ENCODE measurements at regions not wholly inside any gene's neighbourhood (a gene's known extent, or its start where the extent isn't known, plus 50 kb on each side); places are given as distances from the start of the nearest gene placed in this dataset.

DNA sequence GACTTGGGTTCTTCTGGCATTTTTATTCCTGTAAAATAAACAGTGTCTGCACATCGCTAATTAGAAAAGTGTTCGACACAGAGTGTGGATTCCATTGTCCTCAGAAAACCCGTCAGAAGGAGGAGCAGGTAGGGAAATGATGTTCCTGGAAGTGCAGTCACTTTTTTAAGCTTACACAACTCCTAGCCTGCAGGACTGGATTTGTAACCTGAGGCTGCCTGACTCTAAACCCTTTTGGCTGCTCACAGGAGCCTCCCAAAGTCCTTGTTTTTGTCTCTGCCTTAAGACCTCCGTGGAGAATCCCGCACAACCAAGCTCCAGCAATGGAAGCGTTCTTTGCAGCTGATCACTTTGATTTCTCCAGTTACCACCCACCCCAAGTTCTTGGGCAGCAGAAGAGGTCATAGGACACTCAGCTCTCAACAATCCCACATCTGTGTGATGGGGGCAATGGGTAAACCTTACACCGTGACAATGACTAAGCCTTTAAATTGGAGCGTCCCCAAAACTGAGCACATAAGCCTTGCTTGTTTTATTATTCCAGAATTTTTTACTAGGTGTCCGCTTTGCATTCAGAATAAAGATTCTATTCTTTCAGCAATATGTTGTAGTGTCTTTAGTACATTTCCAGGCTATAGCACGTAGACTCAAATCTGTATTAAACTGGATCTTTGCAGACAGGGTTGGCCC, 227.9 kb downstream of the TBXT start:
- 81% methylated on average over 10 of the region's 10 CpGs for WGBS
- Histone ChIP-seq H3K4me3 (no peak overlapping the region), H3K36me3 (no peaks in the 10 kb centered on the region), H3K27ac (replicated peaks in 1 of 4) (no peak overlapping the region), H3K4me1 (no peaks in the 10 kb centered on the region), H3K9me3 (no peaks in the 10 kb centered on the region), H3K27me3 (no peaks in the 10 kb centered on the region)
- intact Hi-C loops (cut with DNase I), result no loop called here
- DNase-seq (ENCODE audit: extremely low spot score), result no peak
- no peak for TF ChIP-seq POLR2AphosphoS5 (IDR thresholded peaks at IDR 0.05)
- TF ChIP-seq, protein P1, sequence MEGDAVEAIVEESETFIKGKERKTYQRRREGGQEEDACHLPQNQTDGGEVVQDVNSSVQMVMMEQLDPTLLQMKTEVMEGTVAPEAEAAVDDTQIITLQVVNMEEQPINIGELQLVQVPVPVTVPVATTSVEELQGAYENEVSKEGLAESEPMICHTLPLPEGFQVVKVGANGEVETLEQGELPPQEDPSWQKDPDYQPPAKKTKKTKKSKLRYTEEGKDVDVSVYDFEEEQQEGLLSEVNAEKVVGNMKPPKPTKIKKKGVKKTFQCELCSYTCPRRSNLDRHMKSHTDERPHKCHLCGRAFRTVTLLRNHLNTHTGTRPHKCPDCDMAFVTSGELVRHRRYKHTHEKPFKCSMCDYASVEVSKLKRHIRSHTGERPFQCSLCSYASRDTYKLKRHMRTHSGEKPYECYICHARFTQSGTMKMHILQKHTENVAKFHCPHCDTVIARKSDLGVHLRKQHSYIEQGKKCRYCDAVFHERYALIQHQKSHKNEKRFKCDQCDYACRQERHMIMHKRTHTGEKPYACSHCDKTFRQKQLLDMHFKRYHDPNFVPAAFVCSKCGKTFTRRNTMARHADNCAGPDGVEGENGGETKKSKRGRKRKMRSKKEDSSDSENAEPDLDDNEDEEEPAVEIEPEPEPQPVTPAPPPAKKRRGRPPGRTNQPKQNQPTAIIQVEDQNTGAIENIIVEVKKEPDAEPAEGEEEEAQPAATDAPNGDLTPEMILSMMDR (IDR thresholded peaks at IDR 0.05), result no peak
- TF ChIP-seq POLR2A (IDR thresholded peaks at IDR 0.05; ENCODE audit: low read depth), result no peak
- no peak for TF ChIP-seq EP300 (IDR thresholded peaks at IDR 0.05)

DNA sequence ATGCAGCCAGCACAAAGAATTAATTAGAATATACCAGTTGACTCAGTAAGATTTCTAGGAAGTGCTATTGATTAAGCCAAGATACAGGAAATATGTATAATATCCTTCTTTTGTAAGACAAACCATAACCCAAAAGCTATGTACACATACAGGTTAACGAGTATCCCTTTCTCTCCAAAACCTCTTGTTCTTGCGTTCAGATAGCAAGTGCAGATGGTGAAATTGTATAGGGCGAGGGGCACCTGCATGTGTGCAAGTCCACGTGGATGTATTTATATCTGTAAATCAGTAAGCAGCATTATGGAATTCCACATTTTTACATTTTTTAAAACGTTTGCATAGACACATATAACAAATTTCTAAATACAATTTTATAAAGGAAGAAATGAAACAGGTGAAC, 228.6 kb downstream of the TBXT start:
- no peak for DNase-seq (ENCODE audit: extremely low spot score)
- intact Hi-C loops (cut with DNase I), result no loop called here
- no peak for TF ChIP-seq EP300 (IDR thresholded peaks at IDR 0.05)
- no peak for TF ChIP-seq POLR2A (IDR thresholded peaks at IDR 0.05; ENCODE audit: low read depth)
- TF ChIP-seq POLR2AphosphoS5 (IDR thresholded peaks at IDR 0.05), result no peak
- TF ChIP-seq, protein P1 (IDR thresholded peaks at IDR 0.05), result no peak

DNA sequence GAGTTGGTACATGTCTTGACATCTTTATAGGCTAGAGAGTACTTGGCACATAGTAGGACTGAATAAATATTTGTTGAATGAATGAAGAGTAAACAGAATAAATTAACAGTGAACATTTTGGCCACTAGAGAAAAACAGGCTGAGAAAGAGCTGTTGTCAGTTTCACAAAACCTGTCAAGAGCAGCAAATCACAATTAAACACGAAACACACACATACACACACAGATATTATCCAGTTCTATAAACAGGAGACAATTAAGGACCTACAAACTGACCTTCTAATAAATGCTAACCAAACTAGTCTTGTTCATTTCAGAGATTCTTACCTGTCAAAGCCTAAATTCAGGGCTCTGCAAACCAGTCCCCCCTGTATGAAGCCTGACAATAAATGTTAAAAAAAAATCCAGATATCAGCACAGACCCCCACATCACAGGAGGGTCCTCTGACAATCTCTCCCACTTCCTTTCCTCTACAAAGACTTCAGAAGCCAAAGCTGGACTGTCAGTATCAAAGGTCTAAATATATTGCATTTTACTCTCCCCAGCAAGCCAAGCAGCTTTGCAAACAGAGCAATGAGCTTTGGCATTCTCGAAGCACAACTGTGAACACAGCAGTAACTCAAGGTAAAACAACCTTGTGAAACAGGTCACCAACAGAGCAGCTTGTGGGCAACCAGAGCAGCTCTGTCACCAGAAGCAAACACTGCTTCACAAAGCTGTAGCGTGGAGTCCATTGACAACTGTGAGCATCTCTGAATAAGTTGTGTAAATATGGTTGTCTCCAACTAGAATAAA, 229.9 kb downstream of the TBXT start:
- Histone ChIP-seq H3K36me3 (no peaks in the 10 kb centered on the region), H3K4me3 (no peak overlapping the region), H3K27ac (replicated peaks in 1 of 4) (no peak overlapping the region), H3K9me3 (no peaks in the 10 kb centered on the region), H3K4me1 (no peaks in the 10 kb centered on the region), H3K27me3 (no peaks in the 10 kb centered on the region)
- WGBS, result 85% methylated on average over 3 of the region's 3 CpGs
- intact Hi-C loops (cut with DNase I), result no loop called here
- TF ChIP-seq POLR2A (IDR thresholded peaks at IDR 0.05; ENCODE audit: low read depth) (no peak), EP300 (IDR thresholded peaks at IDR 0.05) (no peak)
- DNase-seq (ENCODE audit: extremely low spot score), result no peak

More for the DNA sequence above, 228.6 kb downstream of the TBXT start:
- no peak overlapping the region for H3K27ac ChIP-seq (replicated peaks in 1 of 4)
- no peak overlapping the region for H3K4me3 ChIP-seq
- no peaks in the 10 kb centered on the region for H3K36me3 ChIP-seq
- no peaks in the 10 kb centered on the region for H3K4me1 ChIP-seq
- H3K9me3 ChIP-seq, result no peaks in the 10 kb centered on the region
- no peaks in the 10 kb centered on the region for H3K27me3 ChIP-seq
- WGBS, result 81% methylated on average over 5 of the region's 5 CpGs

DNA sequence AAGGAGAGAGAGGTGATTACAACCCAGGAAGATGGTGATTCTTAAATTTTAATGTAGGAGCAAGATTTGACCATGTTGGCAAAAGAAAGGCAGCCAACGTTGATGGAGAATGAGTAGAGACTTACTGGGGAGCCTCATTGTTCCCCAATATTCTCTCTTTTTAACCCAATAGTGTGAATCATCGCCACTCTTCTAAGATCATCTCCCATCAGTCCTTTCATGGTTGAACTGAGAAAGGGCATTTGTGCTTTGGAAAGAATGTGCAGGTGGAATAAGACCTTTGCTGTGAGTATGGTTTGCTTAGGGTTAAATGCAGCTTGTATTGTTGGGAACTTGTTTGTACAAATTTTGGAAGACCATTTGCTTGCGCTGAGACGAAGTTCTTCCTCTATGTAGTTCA, 231.0 kb downstream of the TBXT start:
- no peaks in the 10 kb centered on the region for H3K9me3 ChIP-seq
- no peak overlapping the region for H3K27ac ChIP-seq (replicated peaks in 1 of 4)
- H3K4me1 ChIP-seq, result no peaks in the 10 kb centered on the region
- no peak overlapping the region for H3K4me3 ChIP-seq
- DNase-seq (ENCODE audit: extremely low spot score), result no peak
- WGBS, result 92% methylated on average over 4 of the region's 4 CpGs
- no peaks in the 10 kb centered on the region for H3K36me3 ChIP-seq
- intact Hi-C loops (cut with DNase I), result no loop called here
- no peaks in the 10 kb centered on the region for H3K27me3 ChIP-seq
- TF ChIP-seq POLR2AphosphoS5 (IDR thresholded peaks at IDR 0.05) (no peak), EP300 (IDR thresholded peaks at IDR 0.05) (no peak), POLR2A (IDR thresholded peaks at IDR 0.05; ENCODE audit: low read depth) (no peak)
- TF ChIP-seq, protein P1 (IDR thresholded peaks at IDR 0.05), result no peak

DNA sequence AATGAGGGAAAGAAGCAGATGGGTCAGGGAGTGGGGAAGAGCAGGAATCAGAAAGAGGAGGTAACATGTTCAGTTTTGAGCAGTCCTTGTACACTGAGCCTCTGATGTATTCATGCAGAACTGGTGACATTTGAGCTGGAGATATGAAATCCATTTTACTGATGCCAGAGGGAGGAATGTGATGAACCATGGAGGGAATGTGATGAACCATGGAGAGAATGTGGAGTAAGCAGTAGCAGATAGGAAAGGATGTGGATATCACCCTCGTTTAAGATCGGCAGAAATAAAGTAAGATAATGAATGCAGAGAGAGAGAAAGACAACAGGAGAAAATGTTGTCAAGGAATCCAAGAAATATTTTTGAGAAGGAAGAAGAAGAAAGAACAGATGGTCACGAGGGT, 231.6 kb downstream of the TBXT start:
- Histone ChIP-seq H3K36me3 (no peaks in the 10 kb centered on the region), H3K9me3 (no peaks in the 10 kb centered on the region), H3K27me3 (no peaks in the 10 kb centered on the region), H3K4me1 (no peaks in the 10 kb centered on the region), H3K27ac (replicated peaks in 1 of 4) (no peak overlapping the region), H3K4me3 (no peak overlapping the region)
- DNase-seq (ENCODE audit: extremely low spot score), result no peak
- TF ChIP-seq, protein P1 (IDR thresholded peaks at IDR 0.05), result no peak
- no peak for TF ChIP-seq POLR2AphosphoS5 (IDR thresholded peaks at IDR 0.05)
- 87% methylated on average over 3 of the region's 3 CpGs for WGBS
- intact Hi-C loops (cut with DNase I), result no loop called here

Measured in esophagus muscularis mucosa (tissue), 4 donors.